CD14-positive monocyte (primary cell): ENCODE measurements at regions not wholly inside any gene's neighbourhood (a gene's known extent, or its start where the extent isn't known, plus 50 kb on each side); places are given as distances from the start of the nearest gene placed in this dataset.

Experiments
- DNase-seq, 3 donors: peaks; one replicate each; pipeline ENCODE4 v3.0.0-alpha.2; 2011 to 2022
- H2AFZ ChIP-seq: 2 replicates; pipeline ENCODE4 v1.6.0; 2012; ENCODE audit warnings: mild to moderate bottlenecking, low read depth, low read length, inconsistent platforms; ENCODE audit not compliant: insufficient read depth, poor library complexity, severe bottlenecking
- H3K27ac ChIP-seq, 2 donors: 1 replicate in 1 of 2; 2 replicates in 1 of 2; pipeline ENCODE4 v1.5.1; 2012 to 2013; ENCODE audit warnings: low read length in 2 of 2, control low read depth in 1 of 2, inconsistent platforms in 1 of 2, low read depth in 1 of 2, mild to moderate bottlenecking in 1 of 2
- H3K27me3 ChIP-seq, 2 donors: one replicate each; pipeline versions ENCODE4 v1.6.0 to v1.6.1; 2011 to 2013; ENCODE audit warnings: low read length in 2 of 2; ENCODE audit not compliant: control insufficient read depth in 2 of 2, insufficient read depth in 2 of 2
- H3K36me3 ChIP-seq, 2 donors: replicated peaks in 1 of 2; 1 replicate in 1 of 2; 2 replicates in 1 of 2; pipeline versions ENCODE4 v1.5.1 to v1.6.1; 2012 to 2013; ENCODE audit warnings: low read length in 2 of 2, control low read depth in 1 of 2, inconsistent platforms in 1 of 2, mild to moderate bottlenecking in 1 of 2; ENCODE audit not compliant: insufficient read depth in 2 of 2, control insufficient read depth in 1 of 2
- H3K4me1 ChIP-seq, 2 donors: 1 replicate in 1 of 2; 2 replicates in 1 of 2; pipeline versions ENCODE4 v1.5.1 to v1.6.1; 2012 to 2013; ENCODE audit warnings: low read length in 2 of 2, control low read depth in 1 of 2, inconsistent platforms in 1 of 2, mild to moderate bottlenecking in 1 of 2, moderate library complexity in 1 of 2; ENCODE audit not compliant: insufficient read depth in 2 of 2, control insufficient read depth in 1 of 2
- H3K4me2 ChIP-seq: replicated peaks from 2 replicates; pipeline ENCODE3; 2012; ENCODE audit warnings: low read length, moderate library complexity, mild to moderate bottlenecking; ENCODE audit not compliant: poor library complexity, severe bottlenecking; ENCODE audit errors: extremely low read depth
- H3K4me3 ChIP-seq, 3 experiments: fragments of 200-600 bp in 1 of 3; sonication (generic) in 1 of 3; replicated peaks in 1 of 3; 1 replicate in 2 of 3; 2 replicates in 1 of 3; pipeline ENCODE4 v1.5.1; 2011 to 2013; ENCODE audit warnings: low read length in 3 of 3, mild to moderate bottlenecking in 3 of 3, control low read depth in 2 of 3, low read depth in 2 of 3, inconsistent platforms in 1 of 3, moderate library complexity in 1 of 3
- H3K79me2 ChIP-seq: 2 replicates; pipeline ENCODE4 v1.6.0; 2012; ENCODE audit warnings: mild to moderate bottlenecking, control low read depth, inconsistent platforms, low read length, moderate library complexity; ENCODE audit not compliant: insufficient read depth
- H3K9ac ChIP-seq: 2 replicates; pipeline ENCODE4 v1.6.0; 2017; ENCODE audit warnings: low read length, mild to moderate bottlenecking; ENCODE audit not compliant: insufficient read depth, poor library complexity, severe bottlenecking
- H3K9me3 ChIP-seq, 2 donors: replicated peaks in 1 of 2; 1 replicate in 1 of 2; 2 replicates in 1 of 2; pipeline versions ENCODE4 v1.5.1 to v1.6.1; 2012 to 2013; ENCODE audit warnings: low read length in 2 of 2, control low read depth in 1 of 2; ENCODE audit not compliant: control insufficient read depth in 1 of 2, insufficient read depth in 1 of 2
- H4K20me1 ChIP-seq: 2 replicates; pipeline ENCODE4 v1.6.0; 2012; ENCODE audit warnings: mild to moderate bottlenecking, low read length, control low read depth, moderate library complexity; ENCODE audit not compliant: insufficient read depth
- H3K27ac Mint-ChIP-seq, 7 donors: one replicate each; pipeline ENCODE4 v1.8.0; 2020; ENCODE audit warnings: mild to moderate bottlenecking in 7 of 7, mixed read lengths in 7 of 7, moderate library complexity in 6 of 7, inconsistent platforms in 2 of 7
- H3K27me3 Mint-ChIP-seq, 3 donors: one replicate each; pipeline ENCODE4 v1.8.0; 2021 to 2022; ENCODE audit warnings: low read depth in 3 of 3, mild to moderate bottlenecking in 3 of 3, mixed read lengths in 3 of 3, moderate library complexity in 3 of 3, inconsistent platforms in 1 of 3
- H3K36me3 Mint-ChIP-seq, 2 donors: one replicate each; pipeline ENCODE4 v1.8.0; 2020; ENCODE audit warnings: mixed read lengths in 2 of 2, inconsistent platforms in 1 of 2, mild to moderate bottlenecking in 1 of 2
- H3K4me1 Mint-ChIP-seq: one replicate; pipeline ENCODE4 v1.8.0; 2020; ENCODE audit warnings: mild to moderate bottlenecking, mixed read lengths
- H3K4me3 Mint-ChIP-seq, 2 donors: one replicate each; pipeline ENCODE4 v1.8.0; 2020; ENCODE audit warnings: mild to moderate bottlenecking in 2 of 2, mixed read lengths in 2 of 2, moderate library complexity in 1 of 2
- H3K9me3 Mint-ChIP-seq, 7 donors: one replicate each; pipeline ENCODE4 v1.8.0; 2020 to 2022; ENCODE audit warnings: mixed read lengths in 7 of 7, mild to moderate bottlenecking in 6 of 7, moderate library complexity in 6 of 7, inconsistent platforms in 2 of 7
- WGBS: methylation state at CpG from one replicate; pipeline ENCODE4 v1.1.5; 2013; ENCODE audit warnings: missing lambda C conversion rate; ENCODE audit not compliant: insufficient coverage; 5-methylcytosine and 5-hydroxymethylcytosine counted together
- intact Hi-C, 2 donors: fragments of 100-400 bp; cut with micrococcal nuclease; formaldehyde crosslinking; loops; one replicate each; pipeline versions ENCODE4 v1.15.0 to v1.15.1; 2023
- TF ChIP-seq, protein P1 (sequence below): fragments of 200-600 bp; IDR thresholded peaks from one replicate; pipeline ENCODE4 v1.8.0; 2022; ENCODE audit warnings: antibody characterized with exemption, mild to moderate bottlenecking

DNA sequence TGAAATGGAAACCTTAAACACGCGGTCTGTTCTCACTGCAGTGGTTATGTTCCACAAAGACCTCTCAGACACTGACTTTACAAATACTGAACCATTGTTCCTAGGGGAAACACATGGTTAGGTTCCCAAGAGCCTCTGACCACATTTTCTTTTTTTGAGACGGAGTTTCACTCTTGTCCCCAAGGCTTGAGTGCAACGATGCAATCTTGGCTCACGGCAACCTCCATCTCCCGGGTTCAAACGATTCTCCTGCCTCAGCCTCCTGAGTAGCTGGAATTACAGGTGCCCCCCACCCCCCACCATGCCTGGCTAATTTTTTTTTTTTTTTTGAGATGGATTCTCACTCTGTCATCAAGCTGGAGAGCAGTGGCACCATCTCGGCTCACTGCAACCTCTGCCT lies 179.7 kb downstream of the RBFOX3 start:
- Histone ChIP-seq H3K27me3 (no peaks in the 10 kb centered on the region), H3K79me2 (no peaks in the 10 kb centered on the region), H3K36me3 (no peaks in the 10 kb centered on the region), H3K9ac (no peak overlapping the region), H4K20me1 (no peaks in the 10 kb centered on the region), H3K4me3 (no peak overlapping the region), H3K4me1 (no peaks in the 10 kb centered on the region), H3K4me2 (no peak overlapping the region), H3K9me3 (peaks cover 0 to 4% of the 10 kb centered on the region in 2 donors), H2AFZ (no peak overlapping the region), H3K27ac (no peak overlapping the region)
- H3K4me1 Mint-ChIP-seq: no peaks in the 10 kb centered on the region
- no peak overlapping the region for H3K4me3 Mint-ChIP-seq
- peaks cover 0 to 4% (median 0%) of the 10 kb centered on the region in 7 donors for H3K9me3 Mint-ChIP-seq
- WGBS: 86% methylated on average over 3 of the region's 8 CpGs
- DNase-seq: no peak
- no peaks in the 10 kb centered on the region for H3K36me3 Mint-ChIP-seq
- H3K27me3 Mint-ChIP-seq: peaks cover 8 to 17% (median 14%) of the 10 kb centered on the region in 3 donors
- H3K27ac Mint-ChIP-seq: no peak overlapping the region
- TF ChIP-seq, protein P1, sequence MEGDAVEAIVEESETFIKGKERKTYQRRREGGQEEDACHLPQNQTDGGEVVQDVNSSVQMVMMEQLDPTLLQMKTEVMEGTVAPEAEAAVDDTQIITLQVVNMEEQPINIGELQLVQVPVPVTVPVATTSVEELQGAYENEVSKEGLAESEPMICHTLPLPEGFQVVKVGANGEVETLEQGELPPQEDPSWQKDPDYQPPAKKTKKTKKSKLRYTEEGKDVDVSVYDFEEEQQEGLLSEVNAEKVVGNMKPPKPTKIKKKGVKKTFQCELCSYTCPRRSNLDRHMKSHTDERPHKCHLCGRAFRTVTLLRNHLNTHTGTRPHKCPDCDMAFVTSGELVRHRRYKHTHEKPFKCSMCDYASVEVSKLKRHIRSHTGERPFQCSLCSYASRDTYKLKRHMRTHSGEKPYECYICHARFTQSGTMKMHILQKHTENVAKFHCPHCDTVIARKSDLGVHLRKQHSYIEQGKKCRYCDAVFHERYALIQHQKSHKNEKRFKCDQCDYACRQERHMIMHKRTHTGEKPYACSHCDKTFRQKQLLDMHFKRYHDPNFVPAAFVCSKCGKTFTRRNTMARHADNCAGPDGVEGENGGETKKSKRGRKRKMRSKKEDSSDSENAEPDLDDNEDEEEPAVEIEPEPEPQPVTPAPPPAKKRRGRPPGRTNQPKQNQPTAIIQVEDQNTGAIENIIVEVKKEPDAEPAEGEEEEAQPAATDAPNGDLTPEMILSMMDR: no peak
- intact Hi-C loops: no loop called here

DNA sequence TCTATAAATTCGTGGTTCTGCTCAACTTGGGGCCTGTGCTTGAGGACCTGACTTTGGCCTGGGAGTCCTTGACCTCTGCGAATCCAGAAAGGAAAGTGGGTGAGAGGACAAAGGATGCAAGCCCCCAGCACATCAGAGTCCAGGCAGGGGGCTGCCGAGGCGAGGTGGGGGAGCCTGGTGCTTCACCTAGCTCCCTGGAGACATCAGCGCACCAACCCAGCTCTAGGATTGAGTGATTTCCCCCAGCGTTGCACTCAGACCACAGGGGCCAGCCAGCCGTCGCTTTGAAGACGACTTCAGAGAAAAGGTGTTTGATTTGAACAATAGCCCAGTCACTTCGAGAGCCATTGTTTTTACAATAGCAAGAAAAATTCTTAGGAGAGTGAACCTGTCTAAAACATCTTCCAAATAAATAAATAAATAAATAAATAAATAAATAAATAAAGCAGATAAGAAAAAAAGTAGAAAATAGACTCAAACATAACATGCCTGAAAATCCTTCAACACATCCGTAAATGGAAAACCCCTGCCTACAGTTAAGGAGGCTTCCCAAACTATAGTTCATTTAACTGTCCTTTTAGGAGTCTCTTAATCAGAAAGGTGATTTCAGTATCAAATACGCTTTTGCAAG lies 180.9 kb downstream of the RBFOX3 start:
- Mint-ChIP-seq H3K9me3 (peaks cover 0 to 4% (median 0%) of the 10 kb centered on the region in 7 donors), H3K4me3 (no peak overlapping the region), H3K27me3 (peaks cover 4 to 23% (median 14%) of the 10 kb centered on the region in 3 donors), H3K27ac (peak overlapping the region in 1 of 7 donors; percentile 55), H3K36me3 (no peaks in the 10 kb centered on the region), H3K4me1 (no peaks in the 10 kb centered on the region)
- no peak overlapping the region for H3K4me3 ChIP-seq
- no peak for DNase-seq
- intact Hi-C loops: no loop called here
- no peaks in the 10 kb centered on the region for H3K27me3 ChIP-seq
- no peak overlapping the region for H3K27ac ChIP-seq
- H4K20me1 ChIP-seq: no peaks in the 10 kb centered on the region
- H3K9me3 ChIP-seq: peaks cover 0 to 4% of the 10 kb centered on the region in 2 donors
- TF ChIP-seq, protein P1: no peak
- H3K79me2 ChIP-seq: no peaks in the 10 kb centered on the region
- H3K4me1 ChIP-seq: no peaks in the 10 kb centered on the region
- H3K36me3 ChIP-seq: no peaks in the 10 kb centered on the region
- no peak overlapping the region for H3K9ac ChIP-seq
- H3K4me2 ChIP-seq: no peak overlapping the region
- H2AFZ ChIP-seq: no peak overlapping the region
- 58% methylated on average over 4 of the region's 12 CpGs for WGBS
